ENCODE measurements at regions not wholly inside any gene's neighbourhood (a gene's known extent, or its start where the extent isn't known, plus 50 kb on each side); places are given as distances from the start of the nearest gene placed in this dataset.

DNA sequence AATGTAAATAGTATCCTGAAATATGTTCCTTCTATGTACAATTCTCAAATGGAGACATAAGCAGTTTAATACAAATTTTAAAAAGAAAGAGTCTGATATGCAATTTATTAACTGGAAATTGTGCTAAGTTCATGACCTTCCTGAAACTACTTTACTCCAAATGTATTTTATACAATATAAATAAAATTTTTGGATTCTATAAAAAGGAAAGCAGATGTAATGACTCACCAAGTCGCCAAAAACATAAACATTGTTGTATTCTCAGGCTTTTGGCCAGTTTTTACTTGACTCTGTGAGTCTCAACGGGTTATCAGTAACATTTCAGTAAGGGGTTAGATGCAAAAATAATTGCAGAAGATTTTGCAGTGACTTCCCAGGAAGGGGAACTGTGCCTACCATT lies 948.2 kb downstream of the EPHA3 start:
- no peaks in the 10 kb centered on the region for H3K36me3 ChIP-seq (replicated peaks; ENCODE audit: insufficient read depth, low read depth)
- no peak for TF ChIP-seq EZH2phosphoT487 (IDR thresholded peaks at IDR 0.05; ENCODE audit: low read depth, severe bottlenecking, unreplicated experiment)
- TF ChIP-seq, protein P1, sequence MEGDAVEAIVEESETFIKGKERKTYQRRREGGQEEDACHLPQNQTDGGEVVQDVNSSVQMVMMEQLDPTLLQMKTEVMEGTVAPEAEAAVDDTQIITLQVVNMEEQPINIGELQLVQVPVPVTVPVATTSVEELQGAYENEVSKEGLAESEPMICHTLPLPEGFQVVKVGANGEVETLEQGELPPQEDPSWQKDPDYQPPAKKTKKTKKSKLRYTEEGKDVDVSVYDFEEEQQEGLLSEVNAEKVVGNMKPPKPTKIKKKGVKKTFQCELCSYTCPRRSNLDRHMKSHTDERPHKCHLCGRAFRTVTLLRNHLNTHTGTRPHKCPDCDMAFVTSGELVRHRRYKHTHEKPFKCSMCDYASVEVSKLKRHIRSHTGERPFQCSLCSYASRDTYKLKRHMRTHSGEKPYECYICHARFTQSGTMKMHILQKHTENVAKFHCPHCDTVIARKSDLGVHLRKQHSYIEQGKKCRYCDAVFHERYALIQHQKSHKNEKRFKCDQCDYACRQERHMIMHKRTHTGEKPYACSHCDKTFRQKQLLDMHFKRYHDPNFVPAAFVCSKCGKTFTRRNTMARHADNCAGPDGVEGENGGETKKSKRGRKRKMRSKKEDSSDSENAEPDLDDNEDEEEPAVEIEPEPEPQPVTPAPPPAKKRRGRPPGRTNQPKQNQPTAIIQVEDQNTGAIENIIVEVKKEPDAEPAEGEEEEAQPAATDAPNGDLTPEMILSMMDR (IDR thresholded peaks at IDR 0.05; ENCODE audit: poor library complexity) = no peak
- TF ChIP-seq EZH2 (IDR thresholded peaks at IDR 0.05; ENCODE audit: borderline replicate concordance) = no peak
- H3K4me1 ChIP-seq (ENCODE audit: insufficient read depth) = no peaks in the 10 kb centered on the region
- 43% methylated on average over 2 of the region's 2 CpGs for WGBS (ENCODE audit: low lambda C conversion rate, missing lambda C conversion rate)
- H3K27ac ChIP-seq = no peak overlapping the region
- no peaks in the 10 kb centered on the region for H3K9me3 ChIP-seq (ENCODE audit: low read depth)
- H3K79me2 ChIP-seq = no peaks in the 10 kb centered on the region
- H3K27me3 ChIP-seq = no peaks in the 10 kb centered on the region
- no peak overlapping the region for H3K4me2 ChIP-seq
- no peak overlapping the region for H3K4me3 ChIP-seq
- no peak for DNase-seq (ENCODE audit: low spot score)
- H2AFZ ChIP-seq = no peak overlapping the region
- H4K20me1 ChIP-seq (ENCODE audit: insufficient read depth, poor library complexity, severe bottlenecking) = no peaks in the 10 kb centered on the region
- no peaks in the 10 kb centered on the region for H3K9me2 ChIP-seq (replicated peaks; ENCODE audit: insufficient read depth)

GRCh38 chr3:90056281-90057032 lies 949.0 kb downstream of the EPHA3 start:
- Histone ChIP-seq H3K79me2 (no peaks in the 10 kb centered on the region), H3K9me3 (ENCODE audit: low read depth) (no peaks in the 10 kb centered on the region), H3K36me3 (replicated peaks; ENCODE audit: insufficient read depth, low read depth) (no peaks in the 10 kb centered on the region), H2AFZ (no peak overlapping the region), H3K27me3 (no peaks in the 10 kb centered on the region), H3K9me2 (replicated peaks; ENCODE audit: insufficient read depth) (no peaks in the 10 kb centered on the region), H3K4me3 (no peak overlapping the region), H3K4me1 (ENCODE audit: insufficient read depth) (no peaks in the 10 kb centered on the region), H3K4me2 (no peak overlapping the region), H3K27ac (no peak overlapping the region), H4K20me1 (ENCODE audit: insufficient read depth, poor library complexity, severe bottlenecking) (no peaks in the 10 kb centered on the region)
- TF ChIP-seq EZH2phosphoT487 (IDR thresholded peaks at IDR 0.05; ENCODE audit: low read depth, severe bottlenecking, unreplicated experiment) (no peak), EZH2 (IDR thresholded peaks at IDR 0.05; ENCODE audit: borderline replicate concordance) (no peak)
- TF ChIP-seq, protein P1 (IDR thresholded peaks at IDR 0.05; ENCODE audit: poor library complexity) = no peak
- no peak for DNase-seq (ENCODE audit: low spot score)
- WGBS (ENCODE audit: low lambda C conversion rate, missing lambda C conversion rate) = 80% methylated on average over 2 of the region's 2 CpGs

DNA sequence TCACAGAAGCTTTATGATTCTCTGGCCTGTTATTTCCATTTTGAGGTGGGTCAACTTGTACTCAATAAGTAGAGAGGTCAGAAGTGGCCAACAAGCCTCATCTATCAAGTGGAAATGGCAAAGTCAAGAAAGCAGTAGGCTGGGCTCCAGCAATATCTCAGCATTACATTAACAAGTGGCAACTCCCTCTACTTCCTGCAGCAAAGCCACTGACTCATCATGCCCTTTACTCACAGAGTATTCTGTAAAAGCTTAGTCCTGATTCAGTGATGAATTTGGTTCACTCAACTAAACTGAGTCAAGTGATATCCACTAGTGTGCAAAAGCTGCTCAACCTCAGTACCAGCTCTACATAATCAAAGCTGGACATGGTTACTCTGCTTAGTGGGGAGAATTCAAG lies 954.6 kb downstream of the EPHA3 start:
- DNase-seq (ENCODE audit: low spot score) = peak; percentile 10
- Histone ChIP-seq H3K27ac (no peak overlapping the region), H3K4me2 (no peak overlapping the region), H3K36me3 (replicated peaks; ENCODE audit: insufficient read depth, low read depth) (no peaks in the 10 kb centered on the region), H3K4me1 (ENCODE audit: insufficient read depth) (no peaks in the 10 kb centered on the region), H3K9me2 (replicated peaks; ENCODE audit: insufficient read depth) (no peaks in the 10 kb centered on the region), H3K27me3 (no peaks in the 10 kb centered on the region), H3K9me3 (ENCODE audit: low read depth) (no peaks in the 10 kb centered on the region), H3K79me2 (no peaks in the 10 kb centered on the region), H3K4me3 (no peak overlapping the region), H4K20me1 (ENCODE audit: insufficient read depth, poor library complexity, severe bottlenecking) (no peaks in the 10 kb centered on the region), H2AFZ (no peak overlapping the region)
- TF ChIP-seq EZH2phosphoT487 (IDR thresholded peaks at IDR 0.05; ENCODE audit: low read depth, severe bottlenecking, unreplicated experiment) (no peak), EZH2 (IDR thresholded peaks at IDR 0.05; ENCODE audit: borderline replicate concordance) (no peak)
- TF ChIP-seq, protein P1 (IDR thresholded peaks at IDR 0.05; ENCODE audit: poor library complexity) = no peak

Measured in hepatocyte (in vitro differentiated cells).